Endometrial microvascular endothelial cells (primary cell): ENCODE measurements at regions not wholly inside any gene's neighbourhood (a gene's known extent, or its start where the extent isn't known, plus 50 kb on each side); places are given as distances from the start of the nearest gene placed in this dataset.

ENCODE experiments used
- in situ Hi-C: cut with HindIII; loops from 2 replicates; pipeline ENCODE4 v1.10.0; 2017; ENCODE audit warnings: low sequenced_read_pairs, low pct_unique_long_range_greater_than_20kb; ENCODE audit errors: inconsistent ontology term

DNA sequence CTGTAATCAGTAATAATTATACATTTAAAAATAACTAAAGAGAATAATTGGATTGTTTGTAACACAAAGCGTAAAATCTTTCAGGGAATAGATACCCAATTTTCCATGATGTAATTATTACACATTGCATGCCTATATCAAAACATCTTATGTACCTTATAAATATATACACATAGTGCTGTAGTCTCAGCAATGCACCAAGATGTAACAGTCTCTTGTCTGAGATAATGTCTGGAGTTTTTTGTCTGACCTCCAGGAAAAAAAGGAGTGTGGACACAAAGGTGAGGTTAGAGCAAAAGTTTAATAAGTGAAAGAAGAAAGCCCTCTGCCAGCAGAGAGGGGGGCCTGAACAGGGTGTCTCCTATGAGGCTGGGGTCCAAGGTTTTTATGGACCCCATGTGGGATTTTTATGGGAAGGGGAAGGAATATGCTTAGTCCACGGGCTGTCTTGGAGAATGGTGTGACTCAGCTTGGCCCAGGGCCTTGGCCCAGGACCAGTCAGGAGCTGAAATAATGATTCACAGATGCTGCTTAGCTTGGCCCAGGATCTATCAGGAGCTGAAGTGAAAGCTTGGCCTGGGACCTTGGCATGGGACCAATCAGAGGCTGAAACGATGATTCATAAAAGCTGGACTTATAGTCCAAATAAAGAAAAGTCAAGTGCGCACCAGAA is 545.0 kb downstream of the ZPLD1 start:
- in situ Hi-C loops = no loop called here

- in situ Hi-C loops = no loop called here
Measured at GRCh38 chr3:102980355-102980696, 545.5 kb downstream of the ZPLD1 start.

- in situ Hi-C loops = no loop called here
Measured at GRCh38 chr3:103002425-103003176, 567.8 kb downstream of the ZPLD1 start.

- in situ Hi-C loops = no loop called here
Measured at GRCh38 chr3:103006526-103007183, 571.8 kb downstream of the ZPLD1 start.

DNA sequence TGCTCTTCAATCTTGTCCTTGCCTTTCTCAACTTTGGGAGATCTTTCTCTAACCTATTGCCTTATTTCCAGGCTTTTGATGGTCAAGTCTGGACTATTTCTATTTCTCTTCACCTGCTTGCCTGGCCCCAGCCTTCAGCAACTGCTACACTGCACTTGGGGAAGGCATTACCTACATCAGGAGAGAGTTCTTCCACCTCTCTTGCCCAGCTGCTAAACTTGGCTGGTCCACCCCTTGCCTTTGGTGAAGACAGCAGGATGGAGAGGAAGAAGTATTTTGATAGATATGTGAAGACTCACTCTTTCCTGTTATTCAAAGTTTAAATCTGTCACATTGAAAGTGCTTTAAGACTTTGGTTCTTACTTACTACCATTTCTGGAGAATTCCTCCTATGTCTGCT is 574.8 kb downstream of the ZPLD1 start:
- in situ Hi-C loops = no loop called here

DNA sequence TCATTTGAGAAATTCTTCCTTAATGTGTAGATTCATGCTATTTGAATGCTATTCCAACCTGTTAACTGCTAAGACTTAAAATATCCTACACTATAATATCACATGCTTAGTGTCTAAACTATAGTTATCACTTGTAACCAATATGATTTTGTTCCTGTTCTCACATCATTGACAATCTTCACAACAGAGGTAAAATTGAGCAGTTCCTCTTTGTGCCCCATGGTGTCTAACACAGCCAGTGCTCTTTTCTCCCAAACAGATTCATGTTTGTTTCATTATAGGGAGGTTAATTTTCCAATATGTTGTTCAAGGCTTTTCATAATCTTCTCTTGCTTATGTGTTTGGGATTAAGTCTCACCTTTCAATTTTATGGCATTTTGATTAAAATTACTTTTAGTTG is 591.1 kb downstream of the ZPLD1 start:
- in situ Hi-C loops = no loop called here

- in situ Hi-C loops = no loop called here
Measured at GRCh38 chr3:103033841-103034240, 599.0 kb downstream of the ZPLD1 start.

GRCh38 chr3:103047640-103048039 is 612.8 kb downstream of the ZPLD1 start:
- in situ Hi-C loops = no loop called here

GRCh38 chr3:103048068-103048722 is 613.4 kb downstream of the ZPLD1 start:
- in situ Hi-C loops = no loop called here

DNA sequence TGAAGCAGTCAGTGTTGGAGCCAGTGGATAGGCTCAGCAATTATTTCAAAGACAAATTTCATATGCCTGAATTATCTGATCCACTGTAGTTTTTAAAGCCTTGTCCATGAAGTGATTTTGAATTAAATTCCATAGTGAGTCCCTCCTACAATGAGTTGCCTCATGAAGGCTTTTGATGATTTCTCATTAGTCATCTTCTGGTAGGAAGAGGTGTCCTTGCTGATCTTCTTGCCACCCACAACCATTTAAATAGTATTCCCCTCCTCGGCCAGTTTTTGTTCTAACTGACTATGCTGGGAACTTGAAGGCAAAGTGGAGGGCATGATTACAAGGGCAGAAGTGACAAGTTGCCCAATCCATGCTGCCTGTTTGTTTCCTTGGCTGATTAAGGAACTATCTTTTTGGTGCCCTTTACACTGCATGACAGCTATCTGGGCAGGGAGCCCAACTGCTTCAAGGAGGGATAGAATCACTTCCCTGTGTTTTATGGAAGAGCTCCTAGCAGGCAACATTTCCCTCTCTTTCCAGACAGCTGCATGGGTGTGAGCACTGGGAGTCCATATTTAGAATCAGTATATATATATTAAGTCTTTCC is 617.5 kb downstream of the ZPLD1 start:
- in situ Hi-C loops = no loop called here

GRCh38 chr3:103055021-103055520 is 620.3 kb downstream of the ZPLD1 start:
- in situ Hi-C loops = no loop called here

- in situ Hi-C loops = no loop called here
Measured at GRCh38 chr3:103056542-103056941, 621.7 kb downstream of the ZPLD1 start.

- in situ Hi-C loops = no loop called here
Measured at GRCh38 chr3:103057003-103057402, 622.2 kb downstream of the ZPLD1 start.

- in situ Hi-C loops = no loop called here
Measured at GRCh38 chr3:103057487-103057886, 622.7 kb downstream of the ZPLD1 start.

DNA sequence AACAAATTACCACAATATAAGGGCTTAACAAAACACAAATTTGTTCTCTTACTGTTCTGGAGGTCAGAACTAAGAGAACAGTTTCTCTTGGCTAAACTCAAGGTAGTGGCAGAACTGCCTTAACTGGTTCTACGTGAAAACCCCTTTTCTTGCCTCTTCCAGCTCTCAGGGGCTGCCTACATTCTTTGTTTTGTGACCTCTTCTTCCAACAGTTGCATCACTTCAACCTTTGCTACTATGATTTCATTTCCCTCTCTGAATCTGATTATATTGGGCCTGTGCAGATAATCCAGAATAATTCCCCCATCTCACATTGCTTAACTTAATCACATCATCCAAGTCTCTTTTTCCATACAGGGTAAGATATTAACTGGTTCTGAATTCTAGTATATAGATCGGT is 624.6 kb downstream of the ZPLD1 start:
- in situ Hi-C loops = no loop called here

DNA sequence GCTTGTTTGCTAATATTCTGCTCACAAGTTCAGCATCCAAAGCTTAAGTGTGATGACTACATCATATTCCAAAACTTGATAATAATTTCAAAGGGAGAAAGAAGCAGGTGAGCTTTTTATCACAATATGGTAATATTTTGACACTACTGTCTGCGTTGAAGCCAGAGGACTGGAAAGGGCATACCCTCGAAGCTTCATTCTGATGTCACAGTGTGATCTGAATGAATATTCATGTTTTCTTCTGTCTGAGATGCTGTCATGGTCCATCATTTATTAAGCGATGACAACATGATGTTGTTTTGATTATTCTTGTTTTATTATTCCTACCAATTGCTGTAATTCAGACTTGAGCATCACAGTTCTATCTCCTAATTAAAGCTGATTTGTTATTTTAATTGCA is 625.4 kb downstream of the ZPLD1 start:
- in situ Hi-C loops = no loop called here

- in situ Hi-C loops = no loop called here
Measured at GRCh38 chr3:103067963-103068362, 633.1 kb downstream of the ZPLD1 start.

DNA sequence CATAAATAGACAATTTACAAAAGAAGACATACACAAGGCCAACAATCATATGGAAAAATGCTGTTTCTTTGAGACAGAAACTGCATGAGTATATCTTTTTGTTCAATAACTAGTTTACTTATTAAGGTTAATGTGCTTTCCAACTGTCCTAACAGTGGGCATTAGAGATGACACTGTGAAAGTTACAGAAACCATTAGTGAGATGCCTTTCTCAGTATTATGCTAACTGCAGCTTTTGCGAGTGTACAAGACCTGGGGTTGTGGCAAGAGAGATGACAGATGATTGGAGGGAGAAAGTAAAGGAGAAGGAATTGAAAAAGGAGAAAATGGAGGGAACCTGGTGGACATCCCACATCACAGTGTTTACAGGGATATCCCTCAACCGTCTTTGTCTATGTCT is 640.5 kb downstream of the ZPLD1 start:
- in situ Hi-C loops = no loop called here

DNA sequence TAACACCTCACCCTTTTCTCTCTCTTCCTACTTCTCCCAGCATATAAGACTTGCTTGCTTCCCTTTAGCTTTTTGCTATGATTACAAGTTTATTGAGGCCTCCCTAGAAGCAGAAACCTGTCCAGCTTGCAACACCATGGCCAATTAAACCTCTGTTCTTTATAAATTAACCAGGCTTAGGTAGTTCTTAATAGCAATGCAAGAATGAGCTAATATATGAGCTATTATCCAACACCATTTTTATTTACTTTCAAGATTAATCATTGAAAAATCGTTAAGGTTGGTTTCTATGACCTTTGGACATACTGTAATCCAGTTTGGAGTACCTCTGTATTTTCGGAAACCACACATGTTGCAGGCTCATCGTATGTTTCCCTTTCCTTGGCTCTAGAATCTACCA is 643.1 kb downstream of the ZPLD1 start:
- in situ Hi-C loops = no loop called here
